ENCODE measurements at regions not wholly inside any gene's neighbourhood (a gene's known extent, or its start where the extent isn't known, plus 50 kb on each side); places are given as distances from the start of the nearest gene placed in this dataset.
"Not testable (repeated sequence)": the region's sequence is repeated elsewhere in the genome, so short reads cannot be mapped to it uniquely, and the experiment has no call there.

- DNase-seq (ENCODE audit: low spot score): no peak
These were observed 182.8 kb downstream of the NRP2 start for GRCh38 chr2:205865056-205865455.

GRCh38 chr2:205864491-205864890, 182.2 kb downstream of the NRP2 start:
- no peak for DNase-seq (ENCODE audit: low spot score)

- DNase-seq (ENCODE audit: low spot score): not testable (repeated sequence)
These were observed 180.5 kb downstream of the NRP2 start for GRCh38 chr2:205862761-205863160.

DNA sequence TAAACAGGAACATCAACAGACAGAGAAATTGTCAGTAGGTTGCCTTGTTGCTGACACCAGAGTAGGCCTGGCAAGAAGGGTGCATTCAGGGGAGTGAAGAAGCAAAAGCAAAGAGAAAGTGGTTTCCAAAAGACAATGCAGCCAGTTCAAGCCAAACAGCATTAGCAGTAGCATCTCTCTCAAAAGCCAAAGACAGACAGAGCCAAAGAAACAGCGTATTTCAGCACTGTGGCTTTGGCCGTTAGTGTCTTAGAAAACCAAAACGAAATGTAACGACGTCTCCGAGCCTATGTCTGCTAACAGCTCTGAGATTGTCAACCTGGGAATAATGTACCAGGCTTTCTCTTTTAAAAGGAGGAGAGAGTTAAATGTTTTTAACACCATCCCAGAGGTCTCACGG, 178.6 kb downstream of the NRP2 start:
- no peak for DNase-seq (ENCODE audit: low spot score)

GRCh38 chr2:205860181-205860580, 177.9 kb downstream of the NRP2 start:
- no peak for DNase-seq (ENCODE audit: low spot score)

DNA sequence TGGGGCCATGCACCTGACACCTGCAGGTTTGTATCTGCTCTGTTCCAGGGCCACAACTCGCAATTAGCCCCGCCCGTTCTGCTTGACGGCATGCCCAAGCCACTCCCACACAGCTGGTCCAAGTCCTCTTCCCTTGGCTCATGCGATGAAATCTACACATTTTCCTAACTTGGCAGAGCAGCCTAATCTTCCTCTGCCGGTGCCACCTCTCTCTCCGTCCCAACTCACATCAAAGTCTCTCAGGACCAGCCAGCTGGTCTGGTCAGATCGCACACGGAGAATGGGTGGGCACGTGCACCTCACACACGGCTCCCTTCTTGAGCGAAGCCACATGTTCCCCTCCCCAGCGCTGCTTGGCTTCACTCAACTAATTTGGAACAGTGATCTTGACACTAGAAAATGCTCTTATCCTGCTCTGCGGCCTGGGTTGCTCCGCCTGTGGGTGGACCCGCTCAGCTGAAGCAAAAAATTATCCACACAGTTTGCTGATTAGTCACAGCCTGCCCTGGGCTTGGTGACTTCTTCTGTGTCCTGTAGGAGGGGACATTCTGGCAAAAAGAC, 176.7 kb downstream of the NRP2 start:
- no peak for DNase-seq (ENCODE audit: low spot score)

- DNase-seq (ENCODE audit: low spot score): no peak
These were observed 176.0 kb downstream of the NRP2 start for GRCh38 chr2:205858275-205858674.

DNA sequence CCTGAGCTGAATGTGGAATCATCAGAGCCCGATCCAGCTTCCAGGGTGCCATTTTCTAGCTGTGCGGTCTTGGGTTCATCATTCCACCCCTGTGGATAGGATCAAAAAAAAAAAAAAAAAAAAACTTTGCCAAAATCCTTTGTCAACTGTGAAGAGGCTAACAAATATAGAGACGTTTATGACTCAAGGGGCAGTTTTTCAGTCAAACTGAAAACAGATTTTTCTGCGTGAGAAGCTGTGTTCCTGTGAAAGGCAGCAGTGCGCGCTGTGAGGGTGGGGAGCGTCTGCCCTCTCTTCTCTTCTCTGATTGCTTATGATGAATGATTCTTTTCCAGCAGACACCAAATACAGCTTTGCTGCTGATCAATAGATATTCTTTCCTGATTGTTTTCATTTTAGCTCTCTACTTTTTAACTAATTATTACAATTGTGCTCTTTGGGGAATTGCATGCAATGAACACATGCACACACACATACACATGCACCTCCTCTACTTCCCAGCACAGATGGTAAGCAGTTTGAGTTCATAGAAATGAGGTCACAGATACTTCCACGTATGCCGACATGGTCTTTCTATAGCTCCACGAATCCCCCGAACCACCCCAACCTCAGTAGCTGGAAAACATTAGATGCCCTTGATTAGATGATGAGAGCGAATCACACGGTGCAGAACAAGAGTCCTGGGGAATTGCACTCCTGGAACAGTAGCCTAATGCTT, 175.4 kb downstream of the NRP2 start:
- DNase-seq (ENCODE audit: low spot score): no peak

GRCh38 chr2:205852457-205852856, 170.2 kb downstream of the NRP2 start:
- DNase-seq (ENCODE audit: low spot score): no peak

DNA sequence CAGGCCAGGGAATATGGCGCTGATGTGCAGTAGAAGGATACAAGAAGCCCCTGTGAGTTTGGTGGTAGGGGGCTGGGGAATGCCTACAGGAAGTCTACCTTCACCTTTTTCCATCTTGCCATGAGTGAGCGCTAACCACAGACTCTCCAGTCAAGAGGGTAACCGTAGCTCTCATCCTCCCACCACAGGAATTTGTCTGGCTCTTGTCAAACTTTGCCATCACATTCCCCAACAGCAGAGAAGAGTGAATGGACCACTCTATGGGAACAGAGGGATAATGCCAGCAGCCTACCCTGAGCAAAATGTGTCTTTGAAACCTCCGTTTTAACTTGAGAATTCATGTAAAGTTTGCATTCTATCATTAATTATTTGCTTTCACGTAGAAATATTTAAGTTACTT, 168.3 kb downstream of the NRP2 start:
- no peak for DNase-seq (ENCODE audit: low spot score)

DNA sequence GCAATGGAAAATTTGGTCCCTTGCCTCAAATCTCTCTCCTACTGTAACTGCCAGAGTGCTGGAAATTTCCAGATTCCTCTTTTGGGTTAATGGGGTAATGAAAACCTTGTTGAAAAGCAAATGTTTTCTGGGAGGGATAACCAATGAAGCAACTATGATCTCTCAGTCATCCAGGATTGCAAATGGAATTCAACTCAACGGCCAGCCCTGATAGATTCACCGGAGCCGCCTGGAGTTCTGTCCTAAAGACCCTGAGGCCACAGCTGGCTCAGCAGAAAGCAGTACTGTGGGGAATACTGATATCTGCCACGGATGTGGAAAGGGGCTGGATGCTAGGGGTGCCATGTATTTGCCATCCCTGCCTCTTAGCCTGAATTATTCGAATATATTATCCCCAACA, 167.8 kb downstream of the NRP2 start:
- DNase-seq (ENCODE audit: low spot score): no peak

- DNase-seq (ENCODE audit: low spot score): no peak
These were observed 166.8 kb downstream of the NRP2 start for GRCh38 chr2:205849136-205849535.

- no peak for DNase-seq (ENCODE audit: low spot score)
These were observed 166.3 kb downstream of the NRP2 start for GRCh38 chr2:205848601-205849000.
